ENCODE measurements at regions not wholly inside any gene's neighbourhood (a gene's known extent, or its start where the extent isn't known, plus 50 kb on each side); places are given as distances from the start of the nearest gene placed in this dataset.

GRCh38 chr6:14762077-14762476 is 483.8 kb upstream of the JARID2 start:
- no peak overlapping the region for H3K4me3 ChIP-seq (ENCODE audit: low read depth, low read length)
- FAIRE-seq (no peak), DNase-seq (ENCODE audit: low read depth) (no peak)
- H3K27me3 ChIP-seq (ENCODE audit: control insufficient read depth, insufficient read depth, low read length): no peaks in the 10 kb centered on the region
- no peaks in the 10 kb centered on the region for H3K36me3 ChIP-seq (ENCODE audit: control insufficient read depth, insufficient read depth, low read length)
- TF ChIP-seq, protein P1, sequence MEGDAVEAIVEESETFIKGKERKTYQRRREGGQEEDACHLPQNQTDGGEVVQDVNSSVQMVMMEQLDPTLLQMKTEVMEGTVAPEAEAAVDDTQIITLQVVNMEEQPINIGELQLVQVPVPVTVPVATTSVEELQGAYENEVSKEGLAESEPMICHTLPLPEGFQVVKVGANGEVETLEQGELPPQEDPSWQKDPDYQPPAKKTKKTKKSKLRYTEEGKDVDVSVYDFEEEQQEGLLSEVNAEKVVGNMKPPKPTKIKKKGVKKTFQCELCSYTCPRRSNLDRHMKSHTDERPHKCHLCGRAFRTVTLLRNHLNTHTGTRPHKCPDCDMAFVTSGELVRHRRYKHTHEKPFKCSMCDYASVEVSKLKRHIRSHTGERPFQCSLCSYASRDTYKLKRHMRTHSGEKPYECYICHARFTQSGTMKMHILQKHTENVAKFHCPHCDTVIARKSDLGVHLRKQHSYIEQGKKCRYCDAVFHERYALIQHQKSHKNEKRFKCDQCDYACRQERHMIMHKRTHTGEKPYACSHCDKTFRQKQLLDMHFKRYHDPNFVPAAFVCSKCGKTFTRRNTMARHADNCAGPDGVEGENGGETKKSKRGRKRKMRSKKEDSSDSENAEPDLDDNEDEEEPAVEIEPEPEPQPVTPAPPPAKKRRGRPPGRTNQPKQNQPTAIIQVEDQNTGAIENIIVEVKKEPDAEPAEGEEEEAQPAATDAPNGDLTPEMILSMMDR (IDR thresholded peaks at IDR 0.05; ENCODE audit: insufficient read depth, low read length, severe bottlenecking): no peak

- TF ChIP-seq, protein P1 (IDR thresholded peaks at IDR 0.05; ENCODE audit: insufficient read depth, low read length, severe bottlenecking): no peak
- DNase-seq (ENCODE audit: low read depth) (peak; percentile 97), FAIRE-seq (no peak)
- no peak overlapping the region for H3K4me3 ChIP-seq (ENCODE audit: low read depth, low read length)
- no peaks in the 10 kb centered on the region for H3K36me3 ChIP-seq (ENCODE audit: control insufficient read depth, insufficient read depth, low read length)
- no peaks in the 10 kb centered on the region for H3K27me3 ChIP-seq (ENCODE audit: control insufficient read depth, insufficient read depth, low read length)
Observed at GRCh38 chr6:14763139-14763538, 482.7 kb upstream of the JARID2 start.

GRCh38 chr6:14763616-14764015 is 482.3 kb upstream of the JARID2 start:
- Histone ChIP-seq H3K27me3 (ENCODE audit: control insufficient read depth, insufficient read depth, low read length) (no peaks in the 10 kb centered on the region), H3K36me3 (ENCODE audit: control insufficient read depth, insufficient read depth, low read length) (no peaks in the 10 kb centered on the region), H3K4me3 (ENCODE audit: low read depth, low read length) (no peak overlapping the region)
- FAIRE-seq: no peak
- DNase-seq (ENCODE audit: low read depth): no peak
- TF ChIP-seq, protein P1 (IDR thresholded peaks at IDR 0.05; ENCODE audit: insufficient read depth, low read length, severe bottlenecking): no peak

DNA sequence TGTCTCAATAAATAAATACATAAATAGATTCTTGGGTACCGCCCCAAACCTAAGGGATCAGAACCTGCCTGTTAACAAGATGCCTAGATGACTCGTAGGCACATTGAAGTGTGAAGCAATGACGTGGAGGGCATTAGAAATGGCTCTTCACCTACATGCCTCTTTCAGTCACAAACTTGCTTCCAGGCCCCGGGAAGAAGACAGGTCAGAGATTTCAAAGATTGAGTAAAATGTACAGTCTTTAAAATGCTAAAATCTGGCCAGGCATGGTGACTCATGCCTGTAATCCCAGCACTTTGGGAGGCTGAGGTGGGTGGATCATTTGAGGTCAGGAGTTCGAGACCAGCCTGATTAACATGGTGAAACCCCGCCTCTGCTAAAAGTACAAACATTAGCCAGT is 480.8 kb upstream of the JARID2 start:
- TF ChIP-seq, protein P1 (IDR thresholded peaks at IDR 0.05; ENCODE audit: insufficient read depth, low read length, severe bottlenecking): no peak
- Histone ChIP-seq H3K36me3 (ENCODE audit: control insufficient read depth, insufficient read depth, low read length) (no peaks in the 10 kb centered on the region), H3K4me3 (ENCODE audit: low read depth, low read length) (no peak overlapping the region), H3K27me3 (ENCODE audit: control insufficient read depth, insufficient read depth, low read length) (no peaks in the 10 kb centered on the region)
- no peak for FAIRE-seq
- peak; percentile 91 for DNase-seq (ENCODE audit: low read depth)

DNA sequence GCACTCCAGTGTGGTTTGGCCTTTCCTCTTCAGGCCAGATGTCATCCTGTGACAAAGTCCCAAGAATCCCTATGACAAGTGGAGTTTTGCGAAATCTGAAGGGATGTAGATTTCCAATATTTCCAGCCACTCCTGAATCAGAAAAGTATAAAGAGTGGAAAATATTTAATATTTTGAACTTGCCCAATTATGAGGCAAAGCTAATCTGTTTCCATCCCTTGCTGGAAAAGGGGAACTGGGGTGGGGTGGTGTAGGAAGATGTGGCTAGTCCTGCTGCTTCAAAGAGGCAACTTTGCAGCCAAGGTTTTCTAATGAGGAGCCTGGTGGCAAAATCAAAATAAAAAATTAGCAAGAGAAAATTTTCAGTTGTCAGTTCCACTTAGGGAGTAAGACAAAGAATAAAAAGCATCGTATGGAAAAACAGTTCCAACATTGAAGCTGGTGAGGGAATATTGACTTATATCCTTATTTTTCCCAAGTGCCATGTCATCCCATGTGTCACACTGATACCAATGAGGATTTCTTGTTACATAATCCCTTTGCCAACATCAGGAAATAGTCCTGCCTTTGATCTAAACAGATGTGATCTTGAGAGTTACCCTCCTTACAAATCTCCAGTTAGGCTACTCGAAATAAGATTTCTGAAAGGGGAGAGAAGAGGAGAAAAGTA is 480.0 kb upstream of the JARID2 start:
- TF ChIP-seq, protein P1 (IDR thresholded peaks at IDR 0.05; ENCODE audit: insufficient read depth, low read length, severe bottlenecking): no peak
- FAIRE-seq (no peak), DNase-seq (ENCODE audit: low read depth) (peak; percentile 23)
- Histone ChIP-seq H3K4me3 (ENCODE audit: low read depth, low read length) (no peak overlapping the region), H3K36me3 (ENCODE audit: control insufficient read depth, insufficient read depth, low read length) (no peaks in the 10 kb centered on the region), H3K27me3 (ENCODE audit: control insufficient read depth, insufficient read depth, low read length) (no peaks in the 10 kb centered on the region)
